HG02852 (cell line): ENCODE measurements at regions not wholly inside any gene's neighbourhood (a gene's known extent, or its start where the extent isn't known, plus 50 kb on each side); places are given as distances from the start of the nearest gene placed in this dataset.

Experiments used
- ATAC-seq: cut with Tn5 transposase; IDR thresholded peaks from one replicate; pipeline ENCODE4 v1.9.1; 2021; ENCODE audit warnings: mild to moderate bottlenecking, moderate library complexity; ENCODE audit not compliant: unreplicated experiment

- ATAC-seq, result no peak
Observed at GRCh38 chr2:79453918-79454317, 58.9 kb upstream of the CTNNA2 start.

- ATAC-seq, result no peak
Observed at GRCh38 chr2:79452651-79453050, 60.2 kb upstream of the CTNNA2 start.

- no peak for ATAC-seq
Observed at GRCh38 chr2:79447463-79447862, 65.4 kb upstream of the CTNNA2 start.

- no peak for ATAC-seq
Observed at GRCh38 chr2:79446313-79446712, 66.5 kb upstream of the CTNNA2 start.

GRCh38 chr2:79437433-79438267 lies 75.2 kb upstream of the CTNNA2 start:
- no peak for ATAC-seq

GRCh38 chr2:79434362-79434761 lies 78.5 kb upstream of the CTNNA2 start:
- no peak for ATAC-seq

- ATAC-seq, result no peak
Observed at GRCh38 chr2:79432731-79433146, 80.1 kb upstream of the CTNNA2 start.

GRCh38 chr2:79428745-79429144 lies 84.1 kb upstream of the CTNNA2 start:
- ATAC-seq, result no peak

- no peak for ATAC-seq
Observed at GRCh38 chr2:79414690-79415089, 98.2 kb upstream of the CTNNA2 start.

- ATAC-seq, result no peak
Observed at GRCh38 chr2:79394485-79394859, 118.4 kb upstream of the CTNNA2 start.

GRCh38 chr2:79393806-79394484 lies 118.9 kb upstream of the CTNNA2 start:
- ATAC-seq, result no peak

- no peak for ATAC-seq
Observed at GRCh38 chr2:79393107-79393685, 119.7 kb upstream of the CTNNA2 start.

- no peak for ATAC-seq
Observed at GRCh38 chr2:79389481-79389880, 123.4 kb upstream of the CTNNA2 start.

GRCh38 chr2:79388024-79388423 lies 124.8 kb upstream of the CTNNA2 start:
- no peak for ATAC-seq

GRCh38 chr2:79387431-79387830 lies 125.4 kb upstream of the CTNNA2 start:
- no peak for ATAC-seq

- no peak for ATAC-seq
Observed at GRCh38 chr2:79383681-79384080, 129.2 kb upstream of the CTNNA2 start.

GRCh38 chr2:79375817-79376216 lies 137.0 kb upstream of the CTNNA2 start:
- ATAC-seq, result no peak

- no peak for ATAC-seq
Observed at GRCh38 chr2:79373358-79374130, 139.3 kb upstream of the CTNNA2 start.

GRCh38 chr2:79370976-79371538 lies 141.8 kb upstream of the CTNNA2 start:
- ATAC-seq, result no peak

GRCh38 chr2:79369127-79369526 lies 143.7 kb upstream of the CTNNA2 start:
- ATAC-seq, result no peak

GRCh38 chr2:79368116-79368630 lies 144.7 kb upstream of the CTNNA2 start:
- ATAC-seq, result no peak
